GM12872 (cell line): ENCODE measurements at regions not wholly inside any gene's neighbourhood (a gene's known extent, or its start where the extent isn't known, plus 50 kb on each side); places are given as distances from the start of the nearest gene placed in this dataset.
A peak's percentile ranks its signal among the peaks of the same experiment; 100 is the strongest.

ENCODE experiments used
- CTCF ChIP-seq: IDR thresholded peaks from 3 replicates; pipeline ENCODE4 v1.5.1; 2011; ENCODE audit warnings: low read depth, mild to moderate bottlenecking, low read length, moderate library complexity; ENCODE audit not compliant: insufficient read depth

DNA sequence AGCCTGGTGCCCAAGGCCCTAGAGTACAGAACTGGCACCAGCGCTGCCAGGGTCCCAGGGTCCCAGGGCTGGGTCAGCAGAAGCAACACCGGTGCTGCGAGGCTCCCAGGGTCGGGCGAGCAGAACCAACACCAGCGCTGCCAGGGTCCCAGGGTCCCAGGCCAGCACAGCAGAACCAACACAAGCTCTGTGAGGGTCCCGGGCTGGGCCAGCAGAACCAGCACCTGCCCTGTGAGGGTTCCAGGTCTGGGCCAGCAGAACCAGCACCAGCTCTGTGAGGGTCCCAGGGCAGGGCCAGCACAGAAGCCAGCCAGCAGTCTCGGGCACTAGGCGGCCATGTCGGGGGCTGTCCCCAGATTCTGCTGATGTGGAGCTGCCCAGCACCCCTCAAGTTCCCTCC lies 93.1 kb downstream of the GALR1 start:
- TF ChIP-seq CTCF, result no peak

- TF ChIP-seq CTCF, result no peak
Measured at GRCh38 chr18:77343846-77344510, 94.3 kb downstream of the GALR1 start.

DNA sequence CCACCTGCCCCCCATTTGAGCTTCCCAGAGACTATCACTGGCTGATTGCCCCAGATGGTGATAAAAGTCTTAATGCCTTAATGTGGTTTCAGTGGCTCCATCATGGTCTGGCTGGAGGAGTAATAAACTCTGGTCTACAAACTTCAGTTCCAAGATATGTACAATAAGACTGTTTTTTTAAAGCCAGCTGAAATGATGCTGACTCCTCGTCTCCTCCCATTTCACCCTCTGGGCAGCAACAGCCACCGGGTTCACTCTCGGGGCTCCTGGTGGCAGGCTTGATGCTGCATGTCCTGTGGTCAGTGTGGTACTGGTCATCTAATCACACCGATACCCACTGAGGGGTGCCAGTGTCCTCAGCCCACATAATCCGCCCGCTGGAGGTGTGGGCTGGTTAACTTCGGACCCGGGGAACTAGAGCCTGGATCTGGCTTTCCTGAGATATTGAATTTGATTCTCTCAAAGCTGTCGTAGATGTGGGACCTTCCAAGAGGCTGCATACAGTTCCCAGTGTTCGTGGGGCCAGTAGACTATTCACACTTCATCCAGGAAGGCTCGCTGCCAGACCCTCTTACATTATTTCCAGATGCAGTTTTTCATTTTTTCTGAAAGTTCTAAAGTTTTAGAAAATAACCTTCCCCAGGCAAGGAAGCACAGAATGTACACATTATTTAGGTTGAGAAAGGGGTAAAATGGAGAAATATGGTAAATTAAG lies 95.3 kb downstream of the GALR1 start:
- TF ChIP-seq CTCF, result no peak

- TF ChIP-seq CTCF, result no peak
Measured at GRCh38 chr18:77346208-77346810, 96.7 kb downstream of the GALR1 start.

DNA sequence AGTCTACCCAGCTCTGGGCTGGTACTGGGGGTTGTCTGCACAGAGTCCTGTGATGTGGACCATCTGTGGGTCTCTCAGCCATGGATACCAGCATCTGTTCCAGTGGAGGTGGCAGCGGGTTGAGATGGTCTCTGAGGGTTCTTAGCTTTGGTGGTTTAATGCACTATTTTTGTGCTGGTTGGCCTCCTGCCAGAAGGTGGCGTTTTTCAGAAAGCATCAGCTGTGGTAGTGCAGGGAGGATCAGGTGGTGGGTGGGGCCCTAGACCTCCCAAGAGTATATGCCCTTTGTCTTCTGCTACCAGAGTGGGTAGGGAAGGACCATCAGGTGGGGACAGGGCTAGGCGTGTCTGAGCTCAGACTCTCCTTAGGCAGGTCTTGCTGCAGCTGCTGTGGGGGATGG lies 103.7 kb downstream of the GALR1 start:
- TF ChIP-seq CTCF, result peak; percentile 23; the same call in 1 of the 3 replicates

- no peak for TF ChIP-seq CTCF
Measured at GRCh38 chr18:77359561-77360314, 110.1 kb downstream of the GALR1 start.
